ENCODE measurements at regions not wholly inside any gene's neighbourhood (a gene's known extent, or its start where the extent isn't known, plus 50 kb on each side); places are given as distances from the start of the nearest gene placed in this dataset.

DNA sequence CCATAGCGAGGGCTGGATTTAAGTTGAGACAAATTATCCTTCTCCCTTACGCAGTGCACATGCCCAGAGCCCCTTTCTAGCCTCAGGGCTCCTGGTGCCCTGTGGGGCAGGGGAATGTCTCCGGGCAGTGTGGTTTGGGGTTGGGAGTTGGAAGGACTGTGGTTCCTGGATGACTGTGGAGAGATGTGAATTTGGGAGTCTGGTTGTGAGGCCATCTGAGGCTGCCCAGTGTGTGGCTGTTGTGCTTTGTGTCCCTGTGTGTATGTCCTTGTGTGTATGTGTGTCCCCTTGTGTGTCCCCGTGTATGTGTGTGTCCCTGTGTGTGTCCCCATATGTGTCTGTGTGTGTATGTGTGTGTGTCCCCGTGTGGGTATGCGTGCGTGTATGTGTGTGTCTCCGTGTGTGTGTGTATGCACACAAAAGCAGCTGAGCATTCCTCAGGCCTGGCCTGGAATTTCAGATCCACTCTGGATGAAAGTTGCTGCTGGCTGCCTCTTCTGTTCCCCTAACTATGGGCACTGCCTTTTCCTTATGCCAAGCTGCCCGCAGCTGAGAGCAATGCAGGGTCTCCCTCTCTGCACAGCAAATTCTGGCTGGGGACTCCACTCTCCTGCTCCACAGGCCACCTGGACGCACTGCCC lies 65.4 kb downstream of the UBIAD1 start:
- no peak for DNase-seq (ENCODE audit: low read depth)
- no peak overlapping the region for H3K4me3 ChIP-seq (ENCODE audit: low read depth, low read length)

DNA sequence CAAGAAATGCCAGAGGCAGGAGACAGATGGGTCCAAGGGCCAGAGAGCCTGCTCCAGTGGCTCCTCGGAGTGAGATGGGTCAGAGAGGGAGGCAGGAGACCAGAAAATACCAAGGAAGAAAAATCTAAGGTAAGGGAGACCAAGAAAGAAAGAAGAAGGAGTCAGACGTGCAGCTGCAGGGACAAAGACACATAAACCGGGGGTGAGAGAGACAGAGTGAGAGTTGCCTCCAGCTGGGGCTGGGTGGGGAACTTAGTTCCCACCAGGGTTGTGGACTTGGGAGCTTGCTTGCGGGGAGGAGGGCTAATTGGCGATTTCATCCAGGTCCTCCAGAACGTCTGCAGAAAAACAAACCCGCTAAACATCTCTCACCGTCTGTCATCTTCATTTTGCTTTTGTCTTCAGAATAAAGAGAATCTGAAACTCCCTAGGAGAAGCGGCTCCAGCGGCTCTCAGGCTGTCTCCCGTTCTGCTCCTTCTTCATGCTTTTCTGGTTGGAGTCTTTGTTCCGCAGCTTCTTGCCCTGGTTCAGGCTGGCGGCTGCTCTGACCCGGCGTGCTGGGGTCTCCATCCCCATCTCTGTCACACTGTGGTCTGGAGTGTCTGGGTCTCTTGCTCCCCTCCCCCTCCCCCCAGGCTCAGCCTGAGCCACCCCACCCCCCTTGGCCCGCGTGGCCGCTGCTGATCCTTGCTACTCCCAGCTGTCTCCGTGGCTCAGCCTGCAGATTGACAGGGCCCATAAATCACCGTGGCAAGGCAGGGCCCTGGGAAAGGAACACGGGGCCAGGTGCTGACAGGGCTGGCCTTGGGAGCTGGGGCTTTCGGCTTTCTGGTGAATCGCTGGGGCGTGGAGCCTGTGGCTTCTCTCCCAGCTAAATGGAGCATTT lies 66.6 kb downstream of the UBIAD1 start:
- H3K4me3 ChIP-seq (ENCODE audit: low read depth, low read length) = no peak overlapping the region
- DNase-seq (ENCODE audit: low read depth) = peak; percentile 5

DNA sequence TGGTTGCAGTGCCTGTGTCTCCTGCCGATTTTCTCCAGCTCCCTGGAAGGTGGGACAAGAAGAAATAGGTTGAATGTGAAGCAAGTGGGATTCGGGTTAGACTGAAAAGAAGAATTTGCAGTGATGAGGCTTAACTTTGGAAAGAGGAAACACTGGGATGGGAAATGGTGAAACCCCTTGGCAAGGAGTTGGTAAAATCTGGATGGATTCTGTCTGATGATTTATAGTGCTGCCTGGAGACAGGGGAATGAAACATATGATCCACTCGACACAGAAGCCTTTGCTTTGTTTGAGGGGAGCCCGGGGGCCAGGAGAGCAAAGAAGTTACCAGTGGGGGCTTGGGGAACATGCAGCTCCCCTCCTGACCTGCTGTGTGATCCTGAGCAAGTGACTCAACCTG lies 67.2 kb downstream of the UBIAD1 start:
- H3K4me3 ChIP-seq (ENCODE audit: low read depth, low read length) = no peak overlapping the region
- DNase-seq (ENCODE audit: low read depth) = no peak

DNA sequence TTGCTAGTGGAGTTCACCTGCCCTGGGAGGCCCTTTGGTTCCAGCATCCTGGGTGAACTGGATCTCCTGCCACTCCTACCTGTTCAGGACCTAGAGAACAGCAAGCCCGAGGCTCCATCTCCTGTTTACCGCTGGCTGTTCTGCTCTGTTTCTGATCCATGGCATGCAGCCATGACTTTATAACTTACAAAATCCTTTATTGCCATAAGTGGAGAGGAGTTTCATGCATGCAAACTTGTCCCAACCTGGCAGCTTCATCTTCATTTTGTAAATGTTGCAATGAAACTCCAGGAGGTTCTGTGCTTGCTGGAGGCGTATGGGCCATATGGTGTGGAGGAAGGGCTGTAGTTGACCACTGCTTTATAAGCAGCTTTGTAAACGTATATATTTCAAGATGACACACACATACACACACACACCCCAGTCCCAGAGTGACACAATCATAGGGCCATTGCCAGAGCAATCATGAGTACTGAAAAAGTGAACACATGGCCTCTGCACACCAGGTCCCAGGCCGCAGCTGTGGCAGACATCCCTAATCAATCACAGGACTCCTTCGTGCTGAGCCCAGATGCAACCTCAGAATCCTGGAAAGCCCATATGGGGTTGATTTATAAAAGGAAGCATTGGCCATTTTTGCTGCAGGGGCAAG lies 69.0 kb downstream of the UBIAD1 start:
- H3K4me3 ChIP-seq (ENCODE audit: low read depth, low read length) = no peak overlapping the region
- peak; percentile 2 for DNase-seq (ENCODE audit: low read depth)

DNA sequence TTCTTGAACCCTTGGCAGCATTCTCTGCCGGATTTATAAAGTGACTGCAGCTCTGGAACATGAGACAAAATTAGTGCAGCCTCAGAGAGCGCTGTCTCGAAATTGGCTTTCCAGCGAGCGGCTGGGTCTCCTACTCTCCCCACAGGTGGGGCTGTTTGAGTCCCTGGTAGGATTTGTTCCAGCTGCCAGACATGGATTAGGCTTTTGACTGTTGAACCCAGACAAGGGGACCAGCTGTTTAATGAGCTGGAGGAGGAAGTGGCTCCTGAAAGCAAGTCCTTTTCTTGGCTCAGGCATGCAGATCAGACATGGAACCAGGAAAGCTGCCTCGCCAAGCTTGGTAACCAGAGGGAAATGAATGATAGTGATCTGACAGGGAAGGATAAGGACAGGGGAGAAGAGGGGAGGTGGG lies 69.6 kb downstream of the UBIAD1 start:
- DNase-seq (ENCODE audit: low read depth) = no peak

DNA sequence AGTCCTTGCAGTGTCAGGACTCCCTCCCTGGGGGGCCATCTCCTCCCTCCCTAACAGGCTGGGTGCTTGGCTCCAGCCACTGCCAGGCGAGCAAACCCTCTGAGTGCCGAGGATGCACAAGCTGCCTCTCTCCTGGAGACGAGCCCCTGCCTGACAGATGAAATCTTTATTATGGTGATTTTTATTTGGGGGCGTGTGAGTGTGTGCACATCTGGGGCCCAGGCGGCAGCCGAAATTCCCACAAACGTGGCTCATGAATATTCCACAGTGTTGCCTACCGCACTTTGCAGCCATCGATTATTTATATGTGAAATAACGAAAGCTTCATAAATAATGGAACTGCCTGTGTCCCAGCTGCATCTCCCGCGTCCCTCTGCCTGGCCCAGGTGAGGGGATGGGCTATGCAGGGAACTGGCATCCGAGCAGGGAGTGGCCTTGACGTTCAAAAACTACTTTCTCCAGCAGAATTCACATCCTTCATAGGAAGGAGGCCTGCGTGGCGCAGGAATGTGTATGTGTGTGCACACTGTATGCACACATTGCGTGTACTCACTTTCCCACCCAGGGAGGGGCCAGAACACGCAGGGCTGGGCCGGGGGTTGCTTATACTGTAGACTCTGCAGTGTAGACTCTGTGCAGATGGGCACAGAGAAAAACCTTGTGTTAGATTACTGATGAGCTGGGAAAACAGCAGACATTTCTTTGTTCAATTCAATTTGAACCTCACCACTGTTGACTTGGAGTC lies 73.1 kb downstream of the UBIAD1 start:
- no peak overlapping the region for H3K4me3 ChIP-seq (ENCODE audit: low read depth, low read length)
- no peak for DNase-seq (ENCODE audit: low read depth)

More for the DNA sequence above, 69.6 kb downstream of the UBIAD1 start:
- H3K4me3 ChIP-seq (ENCODE audit: low read depth, low read length) = no peak overlapping the region

DNA sequence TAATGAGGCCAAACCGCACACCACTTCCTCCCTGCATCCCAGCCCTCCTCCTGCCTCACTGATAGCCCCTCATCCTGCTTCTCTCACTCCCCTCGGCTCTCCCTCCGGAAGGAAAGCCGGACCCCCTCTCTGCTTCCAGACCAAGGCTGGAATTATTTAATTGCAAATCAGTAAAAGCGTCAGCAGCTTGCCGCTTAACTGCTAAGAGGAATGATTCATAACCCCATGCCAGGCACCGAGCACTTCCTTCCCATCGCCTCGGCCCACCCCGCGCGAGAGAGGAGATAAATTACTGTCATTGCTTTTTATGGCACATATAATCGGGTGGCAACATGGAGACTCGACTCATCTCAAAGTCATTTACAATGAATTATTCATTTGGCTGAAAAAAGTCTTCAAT lies 77.3 kb downstream of the UBIAD1 start:
- DNase-seq (ENCODE audit: low read depth) = no peak
- H3K4me3 ChIP-seq (ENCODE audit: low read depth, low read length) = no peak overlapping the region

DNA sequence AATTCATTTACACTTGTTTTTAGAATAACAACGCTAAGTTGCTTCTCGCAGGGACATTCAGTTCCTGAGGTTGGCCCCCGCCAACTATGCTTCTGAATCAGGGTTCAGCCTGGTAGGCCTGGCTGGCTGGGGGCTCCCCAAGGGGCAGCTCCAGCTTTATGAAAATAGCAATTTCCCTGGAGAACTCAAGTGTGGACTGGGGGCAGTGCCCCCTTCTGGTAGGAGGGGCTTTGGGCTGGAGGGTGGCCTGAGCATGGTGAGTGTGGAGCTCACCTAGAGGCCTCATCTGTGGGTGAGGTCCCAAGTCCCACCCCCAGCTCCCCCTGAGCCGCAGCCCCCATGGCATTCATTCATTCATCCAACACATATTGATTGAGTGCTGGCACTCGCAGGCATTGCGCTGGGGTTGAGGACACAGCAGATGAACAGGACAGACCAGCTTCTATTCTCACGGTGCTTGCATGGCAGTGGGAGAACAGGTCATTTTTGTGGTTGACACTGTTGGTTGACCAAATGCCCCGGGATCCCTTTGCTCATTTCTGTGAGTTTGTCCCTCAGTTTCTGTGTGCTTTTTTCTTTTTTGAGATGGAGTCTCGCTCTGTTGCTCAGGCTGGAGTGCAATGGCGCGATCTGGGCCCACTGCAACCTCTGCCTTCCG lies 79.2 kb downstream of the UBIAD1 start:
- H3K4me3 ChIP-seq (ENCODE audit: low read depth, low read length) = no peak overlapping the region
- no peak for DNase-seq (ENCODE audit: low read depth)

DNA sequence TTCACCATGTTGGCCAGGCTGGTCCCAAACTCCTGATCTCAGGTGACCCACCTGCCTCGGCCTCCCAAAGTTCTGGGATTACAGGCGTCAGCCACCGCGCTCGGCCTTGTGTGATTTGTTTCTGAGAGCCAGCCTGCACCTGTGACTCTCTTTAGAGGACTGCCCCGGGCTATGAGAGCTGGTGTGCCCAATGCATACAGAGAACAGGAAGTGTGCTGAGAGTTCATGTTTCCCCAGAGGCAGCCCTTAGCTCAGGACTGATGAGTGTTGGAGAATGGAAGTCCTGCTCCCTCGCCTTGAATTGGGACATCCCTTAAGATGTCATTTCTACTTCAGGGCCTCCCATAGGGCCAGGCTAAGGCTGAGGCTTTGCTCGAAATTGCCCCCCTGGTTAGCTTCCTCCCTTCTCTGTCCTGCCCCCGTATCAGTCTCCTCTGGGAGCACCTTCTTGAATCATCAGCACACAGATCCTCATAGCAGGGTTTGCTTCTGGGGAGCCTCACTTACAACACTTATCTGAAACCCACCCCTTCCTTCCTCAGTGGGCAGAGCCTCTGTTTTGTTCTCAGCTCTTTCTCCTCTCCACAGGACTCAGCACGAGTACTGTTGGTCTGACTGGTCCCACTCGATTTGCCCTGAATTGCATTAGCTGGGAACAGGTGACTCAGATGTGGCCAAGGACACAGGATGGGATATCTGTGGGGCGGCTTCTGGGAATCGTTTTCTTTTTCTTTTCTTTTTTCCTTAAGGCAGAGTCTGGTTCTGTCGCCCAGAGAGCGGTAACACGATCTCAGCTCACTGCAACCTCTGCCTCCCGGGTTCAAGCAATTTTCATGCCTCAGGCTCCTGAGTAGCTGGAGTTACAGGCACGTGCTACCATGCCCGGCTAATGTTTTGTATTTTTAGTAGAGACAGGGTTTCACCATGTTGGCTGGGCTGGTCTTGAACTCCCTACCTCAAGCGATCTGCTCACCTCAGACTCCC lies 80.1 kb downstream of the UBIAD1 start:
- no peak overlapping the region for H3K4me3 ChIP-seq (ENCODE audit: low read depth, low read length)
- no peak for DNase-seq (ENCODE audit: low read depth)

DNA sequence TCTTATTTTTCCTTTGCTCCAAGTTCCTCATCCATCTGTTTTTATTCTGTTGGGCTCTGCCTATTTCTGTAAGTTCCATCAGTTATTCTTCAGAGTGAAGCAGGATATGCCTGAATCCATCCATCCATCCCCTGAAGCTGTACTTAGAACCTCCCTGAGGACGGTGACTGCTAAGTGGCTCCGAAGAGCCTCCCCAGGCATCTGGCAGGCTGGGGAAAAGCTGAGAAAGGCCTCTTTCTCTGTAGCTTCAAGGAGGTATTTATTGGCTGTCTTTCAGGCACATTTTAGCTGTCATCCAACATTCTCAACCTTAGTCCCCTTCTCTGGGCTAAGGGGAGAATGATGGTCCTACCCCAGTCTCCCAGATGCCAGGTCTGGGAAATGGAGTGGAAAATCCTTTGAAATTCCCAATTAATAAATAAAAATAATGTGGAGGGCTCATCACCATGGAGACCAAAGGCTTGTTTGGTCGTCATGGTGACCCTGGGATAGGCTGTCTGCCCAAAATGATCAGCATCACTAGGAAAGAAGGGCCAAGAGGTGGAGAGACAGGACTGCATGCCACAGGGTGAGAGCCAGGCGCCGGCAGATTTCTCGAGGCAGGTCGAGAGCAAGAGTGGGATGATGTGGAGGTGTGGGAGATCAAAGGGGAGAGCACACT lies 82.0 kb downstream of the UBIAD1 start:
- no peak for DNase-seq (ENCODE audit: low read depth)
- no peak overlapping the region for H3K4me3 ChIP-seq (ENCODE audit: low read depth, low read length)

DNA sequence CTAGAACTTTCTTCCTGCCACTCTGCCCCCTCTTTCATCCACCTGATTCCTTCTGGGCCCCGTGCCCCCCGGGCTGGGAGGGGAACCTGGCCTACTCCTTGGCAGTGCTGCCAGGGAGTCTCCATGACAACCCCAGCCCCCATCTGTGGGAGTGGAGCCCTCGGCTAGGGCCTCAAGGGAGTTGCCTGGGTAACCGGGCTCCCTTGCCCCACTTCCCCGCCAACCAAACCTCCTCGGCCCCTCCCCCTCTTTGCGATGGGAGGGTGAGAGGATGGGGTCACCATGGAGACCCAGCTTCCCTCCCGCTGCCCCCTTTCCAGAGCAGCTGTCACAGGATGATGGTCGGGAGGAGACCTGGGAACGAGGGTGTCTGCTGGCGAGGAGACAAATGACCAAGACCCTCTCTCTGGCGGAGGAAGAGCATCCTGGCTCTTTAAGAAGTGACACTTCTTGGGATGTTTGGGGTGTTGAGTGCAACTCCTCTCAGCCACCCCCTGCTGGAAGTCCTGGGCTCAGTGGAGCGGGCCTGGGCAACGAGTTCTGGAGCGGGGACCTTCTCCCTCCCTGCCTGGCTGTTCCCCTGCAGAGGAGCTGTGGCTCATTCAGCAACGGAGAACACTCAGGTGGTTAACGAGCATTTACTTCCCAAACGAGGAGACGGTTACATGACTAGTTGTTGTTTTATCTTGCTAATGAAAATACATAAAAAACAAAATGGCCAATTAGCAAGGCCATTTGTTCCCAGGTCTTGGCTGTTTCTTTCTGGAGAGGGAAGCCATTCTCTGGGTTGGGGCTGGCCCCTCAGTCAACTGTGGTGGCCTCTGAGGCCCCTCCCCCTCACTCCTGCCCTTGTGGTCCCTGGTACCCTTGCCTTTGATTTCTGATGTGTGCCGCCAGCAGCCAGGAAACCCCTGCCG lies 82.8 kb downstream of the UBIAD1 start:
- H3K4me3 ChIP-seq (ENCODE audit: low read depth, low read length) = no peak overlapping the region
- DNase-seq (ENCODE audit: low read depth) = no peak

DNA sequence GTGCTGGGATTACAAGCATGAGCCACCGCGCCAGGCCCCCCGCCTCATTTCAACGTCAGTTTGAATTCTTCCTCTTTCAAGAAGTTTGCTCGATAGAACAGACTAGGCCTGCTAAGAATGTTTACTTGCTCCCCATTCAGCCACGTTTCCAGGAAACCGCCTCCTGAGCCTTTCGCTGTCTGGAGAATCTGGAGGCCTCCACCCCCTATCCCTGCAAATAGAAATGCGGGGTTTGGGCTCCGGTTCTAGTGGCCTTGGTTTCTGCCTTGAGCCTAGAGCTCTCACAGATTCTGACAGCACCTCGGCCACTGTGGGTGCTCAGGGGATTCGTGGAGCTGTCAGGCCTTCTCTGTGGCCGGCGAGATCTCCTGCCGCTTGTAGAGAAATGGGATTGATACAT lies 84.3 kb downstream of the UBIAD1 start:
- no peak for DNase-seq (ENCODE audit: low read depth)
- H3K4me3 ChIP-seq (ENCODE audit: low read depth, low read length) = no peak overlapping the region

DNA sequence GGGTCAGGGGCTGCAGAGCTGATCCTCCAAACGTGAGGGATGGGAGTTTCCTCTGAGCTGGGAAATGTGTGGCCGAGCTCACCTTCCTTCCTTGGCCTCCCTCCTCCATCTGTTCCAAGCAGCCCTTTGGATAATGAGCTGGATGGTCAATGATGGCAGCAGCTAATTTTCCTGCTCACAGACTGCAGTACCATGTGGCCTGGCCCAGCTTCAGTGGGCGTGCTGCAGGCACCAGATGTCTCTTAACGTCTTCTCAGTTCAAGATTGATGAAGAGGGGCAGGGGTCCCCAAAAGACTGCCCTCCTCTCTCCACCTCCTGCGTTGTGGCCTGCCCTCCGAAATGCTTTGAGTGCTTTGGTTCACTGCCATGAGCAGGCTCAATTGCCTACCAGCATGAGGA lies 86.0 kb downstream of the UBIAD1 start:
- H3K4me3 ChIP-seq (ENCODE audit: low read depth, low read length) = no peak overlapping the region
- no peak for DNase-seq (ENCODE audit: low read depth)

DNA sequence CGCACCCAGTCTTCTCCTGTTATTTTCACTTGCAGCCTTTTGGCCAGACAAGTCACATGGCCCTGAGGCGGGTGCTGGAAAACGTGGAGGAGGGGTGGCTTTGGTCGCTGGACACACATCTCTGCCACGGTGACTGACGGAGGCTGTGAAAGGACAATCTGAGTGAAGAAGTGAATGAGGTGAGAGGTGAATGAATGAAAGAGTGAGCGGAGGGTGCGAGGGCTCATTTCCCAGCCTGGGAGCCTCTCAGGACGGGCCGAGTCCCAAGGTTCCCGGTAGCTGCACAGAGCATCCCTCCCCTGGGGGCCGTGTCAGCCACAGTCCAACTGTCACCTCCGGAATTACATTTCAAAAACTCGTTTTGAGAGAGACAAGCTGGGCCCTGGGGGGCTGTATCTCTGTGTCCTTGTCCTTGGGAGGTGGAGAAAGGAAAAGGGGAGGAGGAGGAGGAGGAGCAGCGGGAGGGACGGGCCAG lies 89.6 kb downstream of the UBIAD1 start:
- H3K4me3 ChIP-seq (ENCODE audit: low read depth, low read length) = no peak overlapping the region
- DNase-seq (ENCODE audit: low read depth) = no peak

DNA sequence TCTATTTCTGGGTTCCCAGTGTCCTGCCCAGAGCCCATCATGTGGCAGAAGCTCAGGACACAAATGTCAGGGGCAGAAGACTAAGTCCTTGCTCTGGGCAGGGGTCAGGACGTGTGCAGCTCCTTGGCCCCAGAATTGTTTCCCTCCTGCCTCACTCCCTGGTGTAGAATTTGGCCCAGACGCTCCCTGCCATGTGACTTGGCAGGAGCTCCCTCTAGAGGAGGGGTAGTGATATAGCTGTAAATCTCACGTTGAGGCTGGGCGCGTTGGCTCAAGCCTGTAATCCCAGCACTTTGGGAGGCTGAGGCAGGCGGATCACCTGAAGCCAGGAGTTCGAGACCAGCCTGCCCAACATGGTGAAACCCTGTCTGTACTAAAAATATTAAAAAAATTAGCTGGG lies 91.2 kb downstream of the UBIAD1 start:
- H3K4me3 ChIP-seq (ENCODE audit: low read depth, low read length) = no peak overlapping the region
- no peak for DNase-seq (ENCODE audit: low read depth)

DNA sequence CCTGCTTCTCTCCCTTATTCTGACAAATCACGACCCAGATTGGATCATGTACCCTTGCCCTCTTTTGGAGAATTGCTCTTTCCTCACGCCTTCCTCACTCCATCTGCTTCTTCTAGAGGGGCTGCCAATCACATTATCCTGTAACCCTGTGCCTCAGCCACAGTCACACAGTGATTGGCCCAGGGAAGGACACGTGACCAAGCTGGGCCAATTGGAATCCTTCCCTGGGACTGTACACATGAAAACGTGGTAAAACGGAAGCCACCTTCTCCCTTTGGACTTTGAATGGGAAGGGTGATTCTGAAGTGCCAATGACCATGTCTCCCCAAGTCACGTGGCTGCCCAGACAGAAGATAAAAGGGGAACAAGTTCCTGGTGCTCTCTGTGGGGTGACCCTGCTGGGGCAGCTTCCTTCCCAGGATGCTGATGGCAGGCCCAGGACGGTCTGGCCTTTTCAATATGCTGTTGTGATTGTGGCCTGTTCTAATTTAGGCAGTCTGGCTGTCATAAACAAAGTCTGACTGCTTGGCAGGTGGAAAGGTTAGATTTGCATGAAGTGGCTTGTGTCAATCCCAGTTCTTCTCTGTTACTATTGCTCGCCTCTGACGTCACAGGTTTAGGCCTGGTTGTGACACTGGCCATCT lies 92.9 kb downstream of the UBIAD1 start:
- DNase-seq (ENCODE audit: low read depth) = no peak
- no peak overlapping the region for H3K4me3 ChIP-seq (ENCODE audit: low read depth, low read length)
